Kasumi-1 (cell line): ENCODE measurements at regions not wholly inside any gene's neighbourhood (a gene's known extent, or its start where the extent isn't known, plus 50 kb on each side); places are given as distances from the start of the nearest gene placed in this dataset.
A peak's percentile ranks its signal among the peaks of the same experiment; 100 is the strongest.

Experiments used
- DNase-seq, 2 experiments: peaks; one replicate each; lab custom pipeline; 2025; lab: John Stamatoyannopoulos, UW

GRCh38 chr10:94043431-94043990 is 49.8 kb downstream of the PLCE1 start:
- DNase-seq: no peak

- DNase-seq: no peak
These were observed 52.4 kb downstream of the PLCE1 start for GRCh38 chr10:94046098-94046497.

GRCh38 chr10:94047293-94047692 is 53.6 kb downstream of the PLCE1 start:
- DNase-seq: no peak

GRCh38 chr10:94049911-94050310 is 56.2 kb downstream of the PLCE1 start:
- peak; percentile 63 to 72 for DNase-seq

- no peak for DNase-seq
These were observed 58.5 kb downstream of the PLCE1 start for GRCh38 chr10:94052281-94052680.

GRCh38 chr10:94052866-94053791 is 59.4 kb downstream of the PLCE1 start:
- no peak for DNase-seq

- no peak for DNase-seq
These were observed 65.6 kb downstream of the PLCE1 start for GRCh38 chr10:94059178-94059883.

- no peak for DNase-seq
These were observed 67.3 kb downstream of the PLCE1 start for GRCh38 chr10:94061026-94061425.

GRCh38 chr10:94062611-94063010 is 68.9 kb downstream of the PLCE1 start:
- no peak for DNase-seq

GRCh38 chr10:94065362-94065761 is 71.6 kb downstream of the PLCE1 start:
- DNase-seq: no peak

GRCh38 chr10:94065787-94066186 is 72.1 kb downstream of the PLCE1 start:
- no peak for DNase-seq

- peak; percentile 50 to 56 for DNase-seq
These were observed 72.7 kb downstream of the PLCE1 start for GRCh38 chr10:94066411-94066810.

- no peak for DNase-seq
These were observed 76.2 kb downstream of the PLCE1 start for GRCh38 chr10:94069884-94070283.

- no peak for DNase-seq
These were observed 80.7 kb downstream of the PLCE1 start for GRCh38 chr10:94074462-94074861.

GRCh38 chr10:94075506-94075905 is 81.8 kb downstream of the PLCE1 start:
- DNase-seq: no peak

- DNase-seq: no peak
These were observed 82.7 kb downstream of the PLCE1 start for GRCh38 chr10:94076325-94076841.

GRCh38 chr10:94077042-94077441 is 83.3 kb downstream of the PLCE1 start:
- DNase-seq: no peak

- DNase-seq: no peak
These were observed 86.4 kb downstream of the PLCE1 start for GRCh38 chr10:94080108-94080507.

GRCh38 chr10:94083662-94084265 is 90.0 kb downstream of the PLCE1 start:
- no peak for DNase-seq

- no peak for DNase-seq
These were observed 90.6 kb downstream of the PLCE1 start for GRCh38 chr10:94084344-94084743.

- DNase-seq: no peak
These were observed 91.6 kb downstream of the PLCE1 start for GRCh38 chr10:94085288-94085687.

- DNase-seq: no peak
These were observed 92.2 kb downstream of the PLCE1 start for GRCh38 chr10:94085766-94086437.
